ENCODE measurements at regions not wholly inside any gene's neighbourhood (a gene's known extent, or its start where the extent isn't known, plus 50 kb on each side); places are given as distances from the start of the nearest gene placed in this dataset.

GRCh38 chr4:38373375-38373774 is 290.6 kb upstream of the KLF3 start:
- TF ChIP-seq CTCF (IDR thresholded peaks at IDR 0.05; ENCODE audit: low read length) (no peak), EZH2 (IDR thresholded peaks at IDR 0.05; ENCODE audit: borderline replicate concordance, low read length) (no peak)

Data from OCI-LY1 (cell line).